RWPE2 (cell line): ENCODE measurements at regions not wholly inside any gene's neighbourhood (a gene's known extent, or its start where the extent isn't known, plus 50 kb on each side); places are given as distances from the start of the nearest gene placed in this dataset.

ENCODE experiments used
- ATAC-seq: fragments of 200-7000 bp; cut with Tn5 transposase; 3 replicates; pipeline ENCODE4 v1.9.1; 2021; ENCODE audit warnings: low read depth
- DNase-seq: peaks from one replicate; pipeline ENCODE4 v3.0.0-alpha.2; 2020; ENCODE audit warnings: low spot score
- H3K27ac ChIP-seq: fragments of 450-650 bp; 2 replicates; pipeline ENCODE4 v1.5.1; 2017; ENCODE audit warnings: mild to moderate bottlenecking; ENCODE audit not compliant: poor library complexity, severe bottlenecking
- H3K27me3 ChIP-seq: fragments of 250-450 bp; sonication (Bioruptor Pico); 2 replicates; pipeline ENCODE4 v1.5.1; 2021; ENCODE audit warnings: mild to moderate bottlenecking, moderate library complexity; ENCODE audit not compliant: insufficient read depth, poor library complexity, severe bottlenecking
- H3K36me3 ChIP-seq: fragments of 250-450 bp; sonication (Bioruptor Pico); 2 replicates; pipeline ENCODE4 v1.5.1; 2020; ENCODE audit warnings: low read depth, mild to moderate bottlenecking, moderate library complexity
- H3K4me1 ChIP-seq: fragments of 250-450 bp; sonication (Bioruptor Pico); 2 replicates; pipeline ENCODE4 v1.5.1; 2021; ENCODE audit warnings: mild to moderate bottlenecking, moderate library complexity; ENCODE audit not compliant: insufficient read depth, poor library complexity, severe bottlenecking
- H3K4me3 ChIP-seq: fragments of 250-450 bp; sonication (Bioruptor Pico); 2 replicates; pipeline ENCODE4 v1.5.1; 2021; ENCODE audit warnings: mild to moderate bottlenecking, moderate library complexity; ENCODE audit not compliant: severe bottlenecking
- H3K9me3 ChIP-seq: fragments of 250-450 bp; sonication (Bioruptor Pico); 2 replicates; pipeline ENCODE4 v1.5.1; 2021; ENCODE audit warnings: mild to moderate bottlenecking, moderate library complexity; ENCODE audit not compliant: severe bottlenecking
- CTCF ChIP-seq: fragments of 450-650 bp; IDR thresholded peaks from one replicate; pipeline ENCODE4 v1.5.1; 2017; ENCODE audit warnings: mild to moderate bottlenecking, moderate library complexity; ENCODE audit not compliant: poor library complexity, severe bottlenecking

GRCh38 chr3:159761848-159762635 is 226.6 kb upstream of the IL12A start:
- no peak for DNase-seq
- H3K4me1 ChIP-seq: peaks cover 24% of the 10 kb centered on the region
- H3K27me3 ChIP-seq: no peaks in the 10 kb centered on the region
- peak overlapping the region; percentile 75 for H3K4me3 ChIP-seq
- peak overlapping the region; percentile 98 for H3K27ac ChIP-seq
- ATAC-seq: peak; percentile 39
- no peaks in the 10 kb centered on the region for H3K9me3 ChIP-seq
- peak; percentile 30 for TF ChIP-seq CTCF
- peaks cover 5% of the 10 kb centered on the region; the same call in 1 of the 2 replicates for H3K36me3 ChIP-seq

GRCh38 chr3:159763011-159763601 is 225.5 kb upstream of the IL12A start:
- DNase-seq: peak; percentile 82
- Histone ChIP-seq H3K4me3 (peak overlapping the region; percentile 75), H3K36me3 (peaks cover 14% of the 10 kb centered on the region), H3K9me3 (no peaks in the 10 kb centered on the region), H3K27me3 (no peaks in the 10 kb centered on the region), H3K4me1 (peaks cover 24% of the 10 kb centered on the region), H3K27ac (peak overlapping the region; percentile 98)
- ATAC-seq: peak; percentile 18
- no peak for TF ChIP-seq CTCF

- H3K9me3 ChIP-seq: no peaks in the 10 kb centered on the region
- peak; percentile 90 for DNase-seq
- H3K27ac ChIP-seq: peak overlapping the region; percentile 98
- TF ChIP-seq CTCF: peak; percentile 26
- peaks cover 24% of the 10 kb centered on the region for H3K4me1 ChIP-seq
- H3K36me3 ChIP-seq: peaks cover 16% of the 10 kb centered on the region
- peak overlapping the region; percentile 75 for H3K4me3 ChIP-seq
- ATAC-seq: peak; percentile 37
- no peaks in the 10 kb centered on the region for H3K27me3 ChIP-seq
Measured at GRCh38 chr3:159763602-159764489, 224.8 kb upstream of the IL12A start.

- peak overlapping the region; percentile 98 for H3K27ac ChIP-seq
- DNase-seq (no peak), ATAC-seq (no peak)
- peaks cover 24% of the 10 kb centered on the region for H3K4me1 ChIP-seq
- peak overlapping the region; percentile 75 for H3K4me3 ChIP-seq
- no peaks in the 10 kb centered on the region for H3K27me3 ChIP-seq
- no peak for TF ChIP-seq CTCF
- no peaks in the 10 kb centered on the region for H3K9me3 ChIP-seq
- peaks cover 16% of the 10 kb centered on the region for H3K36me3 ChIP-seq
Measured at GRCh38 chr3:159764490-159765029, 224.1 kb upstream of the IL12A start.
